Activated B cell treated with CpG ODN at 0.5 μM for 24 hours (primary cell): ENCODE measurements at regions not wholly inside any gene's neighbourhood (a gene's known extent, or its start where the extent isn't known, plus 50 kb on each side); places are given as distances from the start of the nearest gene placed in this dataset.

Source experiments
- ATAC-seq: fragments of 200-7000 bp; cut with Tn5 transposase; one replicate; pipeline ENCODE4 v1.10.0; 2021; ENCODE audit warnings: low read depth, mild to moderate bottlenecking, moderate library complexity
- CTCF ChIA-PET: fragments of 350-600 bp; sonication (Branson Sonifier 250); formaldehyde crosslinking; loops from one replicate; lab custom pipeline; 2021; ENCODE audit warnings: antibody characterized with exemption; lab: Charles Lee
- POLR2A ChIA-PET: fragments of 350-600 bp; sonication (Branson Sonifier 250); formaldehyde crosslinking; loops from one replicate; lab custom pipeline; 2021; ENCODE audit warnings: antibody characterized with exemption; lab: Charles Lee
- DNase-seq: peaks from one replicate; pipeline ENCODE4 v3.0.0; 2022
- H3K27ac Mint-ChIP-seq: one replicate; pipeline ENCODE4 v1.8.0; 2020; ENCODE audit warnings: mixed read lengths
- H3K27me3 Mint-ChIP-seq: one replicate; pipeline ENCODE4 v1.8.0; 2021; ENCODE audit warnings: mixed read lengths
- H3K36me3 Mint-ChIP-seq: one replicate; pipeline ENCODE4 v1.8.0; 2021; ENCODE audit warnings: low read depth, mixed read lengths
- H3K4me1 Mint-ChIP-seq: one replicate; pipeline ENCODE4 v1.8.0; 2021; ENCODE audit warnings: mixed read lengths
- H3K4me3 Mint-ChIP-seq: one replicate; pipeline ENCODE4 v1.8.0; 2020; ENCODE audit warnings: mild to moderate bottlenecking, mixed read lengths
- H3K9me3 Mint-ChIP-seq: one replicate; pipeline ENCODE4 v1.8.0; 2020; ENCODE audit warnings: mixed read lengths
- intact Hi-C: fragments of 100-400 bp; cut with micrococcal nuclease; formaldehyde crosslinking; loops from one replicate; pipeline ENCODE4 v1.15.1; 2024
- TF ChIP-seq, protein P1 (sequence below): fragments of 200-600 bp; IDR thresholded peaks from one replicate; pipeline ENCODE4 v1.8.0; 2022; ENCODE audit warnings: antibody characterized with exemption, mild to moderate bottlenecking

GRCh38 chr10:9238041-9238440, 1183.6 kb downstream of the GATA3 start:
- H3K36me3 Mint-ChIP-seq: no peaks in the 10 kb centered on the region
- no peak for DNase-seq
- TF ChIP-seq, protein P1, sequence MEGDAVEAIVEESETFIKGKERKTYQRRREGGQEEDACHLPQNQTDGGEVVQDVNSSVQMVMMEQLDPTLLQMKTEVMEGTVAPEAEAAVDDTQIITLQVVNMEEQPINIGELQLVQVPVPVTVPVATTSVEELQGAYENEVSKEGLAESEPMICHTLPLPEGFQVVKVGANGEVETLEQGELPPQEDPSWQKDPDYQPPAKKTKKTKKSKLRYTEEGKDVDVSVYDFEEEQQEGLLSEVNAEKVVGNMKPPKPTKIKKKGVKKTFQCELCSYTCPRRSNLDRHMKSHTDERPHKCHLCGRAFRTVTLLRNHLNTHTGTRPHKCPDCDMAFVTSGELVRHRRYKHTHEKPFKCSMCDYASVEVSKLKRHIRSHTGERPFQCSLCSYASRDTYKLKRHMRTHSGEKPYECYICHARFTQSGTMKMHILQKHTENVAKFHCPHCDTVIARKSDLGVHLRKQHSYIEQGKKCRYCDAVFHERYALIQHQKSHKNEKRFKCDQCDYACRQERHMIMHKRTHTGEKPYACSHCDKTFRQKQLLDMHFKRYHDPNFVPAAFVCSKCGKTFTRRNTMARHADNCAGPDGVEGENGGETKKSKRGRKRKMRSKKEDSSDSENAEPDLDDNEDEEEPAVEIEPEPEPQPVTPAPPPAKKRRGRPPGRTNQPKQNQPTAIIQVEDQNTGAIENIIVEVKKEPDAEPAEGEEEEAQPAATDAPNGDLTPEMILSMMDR: no peak
- intact Hi-C loops: no loop called here
- ATAC-seq: no peak
- H3K9me3 Mint-ChIP-seq: no peaks in the 10 kb centered on the region
- H3K27me3 Mint-ChIP-seq: peaks cover 2% of the 10 kb centered on the region
- H3K4me1 Mint-ChIP-seq: no peaks in the 10 kb centered on the region
- H3K4me3 Mint-ChIP-seq: no peak overlapping the region
- ChIA-PET CTCF (no interaction called here), POLR2A (no interaction called here)
- H3K27ac Mint-ChIP-seq: no peak overlapping the region

DNA sequence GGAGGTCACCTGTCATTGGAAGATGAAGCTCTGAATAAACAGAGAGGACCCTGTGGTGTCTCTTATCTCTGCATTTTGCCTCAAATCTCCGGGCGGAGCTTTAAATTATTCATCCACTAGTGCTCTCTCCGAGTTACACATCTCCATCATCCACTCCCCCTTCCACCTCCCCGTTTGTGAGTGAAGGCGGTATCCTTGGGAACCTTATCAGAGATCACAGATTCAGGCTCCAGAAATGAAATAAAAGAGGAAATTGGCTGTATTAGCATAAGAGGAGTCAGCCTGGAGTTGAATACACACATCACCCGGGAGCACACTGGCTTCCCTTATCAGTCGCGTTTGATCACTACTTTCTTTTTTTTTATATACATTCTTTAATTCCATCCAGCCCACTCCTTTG, 1184.8 kb downstream of the GATA3 start:
- Mint-ChIP-seq H3K4me3 (no peak overlapping the region), H3K27ac (no peak overlapping the region), H3K4me1 (no peaks in the 10 kb centered on the region), H3K9me3 (no peaks in the 10 kb centered on the region), H3K36me3 (no peaks in the 10 kb centered on the region), H3K27me3 (peaks cover 8% of the 10 kb centered on the region)
- TF ChIP-seq, protein P1: no peak
- ChIA-PET POLR2A (no interaction called here), CTCF (no interaction called here)
- intact Hi-C loops: no loop called here
- no peak for ATAC-seq
- no peak for DNase-seq

DNA sequence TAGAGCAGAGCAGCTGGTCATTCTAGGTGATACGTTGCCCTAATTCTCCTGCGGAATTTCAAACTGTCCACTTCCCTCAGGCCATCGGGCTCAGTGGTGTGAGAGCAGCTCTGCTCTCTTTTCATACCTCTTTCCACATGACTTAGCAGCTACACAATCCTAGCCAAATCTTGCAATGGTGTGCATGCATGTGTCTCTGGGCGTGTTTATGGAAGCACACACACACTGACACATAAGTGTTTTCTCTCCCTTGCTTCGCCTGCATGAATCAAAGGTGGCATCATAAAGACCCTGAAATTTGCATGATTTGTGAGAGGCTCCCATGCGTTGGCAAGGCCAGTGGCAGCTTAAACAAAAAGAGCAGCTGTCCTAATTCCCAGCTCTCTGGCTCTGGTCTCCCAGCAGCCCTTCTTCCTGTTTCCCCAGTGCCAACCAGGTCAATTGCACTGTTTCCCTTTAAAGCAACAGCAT, 1189.5 kb downstream of the GATA3 start:
- TF ChIP-seq, protein P1: no peak
- no peak for ATAC-seq
- intact Hi-C loops: no loop called here
- ChIA-PET CTCF (no interaction called here), POLR2A (no interaction called here)
- H3K9me3 Mint-ChIP-seq: no peaks in the 10 kb centered on the region
- H3K36me3 Mint-ChIP-seq: no peaks in the 10 kb centered on the region
- H3K4me1 Mint-ChIP-seq: no peaks in the 10 kb centered on the region
- H3K4me3 Mint-ChIP-seq: no peak overlapping the region
- H3K27me3 Mint-ChIP-seq: peaks cover 7% of the 10 kb centered on the region
- no peak overlapping the region for H3K27ac Mint-ChIP-seq
- DNase-seq: no peak

DNA sequence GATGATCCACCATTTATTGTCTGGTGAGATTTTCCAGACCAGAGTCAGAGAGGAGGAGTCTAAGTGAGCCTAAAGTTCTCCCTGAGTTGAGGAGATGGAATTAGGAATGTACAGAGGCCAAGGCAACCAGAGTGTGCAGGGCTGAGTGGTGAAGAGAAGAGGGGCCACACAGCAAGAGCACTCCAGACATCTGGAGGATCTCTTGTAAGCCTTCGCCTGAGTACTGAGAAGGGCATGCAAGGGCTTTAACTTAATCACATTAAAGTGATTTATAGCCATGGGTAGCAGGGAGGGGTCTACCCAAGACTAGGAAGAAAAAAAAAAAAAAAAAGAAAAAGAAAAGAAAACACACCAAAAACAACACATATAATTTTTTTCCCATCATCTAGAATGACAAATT, 1190.4 kb downstream of the GATA3 start:
- Mint-ChIP-seq H3K4me3 (no peak overlapping the region), H3K27me3 (peaks cover 7% of the 10 kb centered on the region), H3K36me3 (no peaks in the 10 kb centered on the region), H3K4me1 (no peaks in the 10 kb centered on the region), H3K27ac (no peak overlapping the region), H3K9me3 (no peaks in the 10 kb centered on the region)
- DNase-seq: no peak
- ChIA-PET POLR2A (no interaction called here), CTCF (no interaction called here)
- ATAC-seq: no peak
- TF ChIP-seq, protein P1: no peak
- intact Hi-C loops: no loop called here

- no peak for ATAC-seq
- no peaks in the 10 kb centered on the region for H3K4me1 Mint-ChIP-seq
- H3K27me3 Mint-ChIP-seq: no peaks in the 10 kb centered on the region
- H3K27ac Mint-ChIP-seq: no peak overlapping the region
- no peaks in the 10 kb centered on the region for H3K36me3 Mint-ChIP-seq
- TF ChIP-seq, protein P1: no peak
- H3K9me3 Mint-ChIP-seq: no peaks in the 10 kb centered on the region
- CTCF ChIA-PET: no interaction called here
- no peak for DNase-seq
- intact Hi-C loops: no loop called here
- H3K4me3 Mint-ChIP-seq: no peak overlapping the region
- POLR2A ChIA-PET: no interaction called here
Observed at GRCh38 chr10:9253121-9253520, 1198.6 kb downstream of the GATA3 start.
